RWPE1 (cell line): ENCODE measurements at regions not wholly inside any gene's neighbourhood (a gene's known extent, or its start where the extent isn't known, plus 50 kb on each side); places are given as distances from the start of the nearest gene placed in this dataset.
"Not testable (repeated sequence)": the region's sequence is repeated elsewhere in the genome, so short reads cannot be mapped to it uniquely, and the experiment has no call there.

Source experiments
- CTCF ChIA-PET: fragments of 350-600 bp; sonication (Branson Sonifier 250); formaldehyde crosslinking; extraction: SDS; loops from one replicate; lab custom pipeline; 2021; lab: Yijun Ruan, JAX
- POLR2A ChIA-PET: fragments of 400-600 bp; formaldehyde crosslinking; extraction: SDS; loops from one replicate; lab custom pipeline; 2020; ENCODE audit warnings: antibody characterized with exemption; ENCODE audit not compliant: low non-redundant PET; lab: Yijun Ruan, JAX
- DNase-seq: peaks from one replicate; pipeline ENCODE4 v3.0.0; 2012; ENCODE audit warnings: low spot score
- H3K27ac ChIP-seq: fragments of 450-650 bp; 2 replicates; pipeline ENCODE4 v1.5.1; 2017
- CTCF ChIP-seq: fragments of 450-650 bp; conservative IDR thresholded peaks from 2 replicates; pipeline ENCODE4 v1.5.1; 2017; ENCODE audit warnings: low read depth, mild to moderate bottlenecking

- POLR2A ChIA-PET, result no interaction called here
- H3K27ac ChIP-seq, result no peak overlapping the region
- DNase-seq, result no peak
- TF ChIP-seq CTCF, result no peak
- CTCF ChIA-PET, result interaction anchor here (0.6 kb wide), 1 partner anchor 1826 kb away, joined by 4 read pairs; no protein-coding TSS in a partner anchor
Measured at GRCh38 chr6:2581011-2581410, 169.7 kb downstream of the MYLK4 start.

- H3K27ac ChIP-seq, result no peak overlapping the region
- ChIA-PET CTCF (no interaction called here), POLR2A (no interaction called here)
- no peak for TF ChIP-seq CTCF
- no peak for DNase-seq
Measured at GRCh38 chr6:2579804-2580570, 170.7 kb downstream of the MYLK4 start.

- ChIA-PET POLR2A (no interaction called here), CTCF (no interaction called here)
- no peak overlapping the region for H3K27ac ChIP-seq
- TF ChIP-seq CTCF, result no peak
- no peak for DNase-seq
Measured at GRCh38 chr6:2579241-2579761, 171.4 kb downstream of the MYLK4 start.

GRCh38 chr6:2578767-2579166 lies 172.0 kb downstream of the MYLK4 start:
- DNase-seq, result peak; percentile 16
- no peak for TF ChIP-seq CTCF
- ChIA-PET CTCF (no interaction called here), POLR2A (no interaction called here)
- no peak overlapping the region for H3K27ac ChIP-seq

- ChIA-PET POLR2A (no interaction called here), CTCF (interaction anchor here (0.5 kb wide), 1 partner anchor 1526 kb away, joined by 3 read pairs; no protein-coding TSS in a partner anchor)
- no peak for DNase-seq
- H3K27ac ChIP-seq, result no peak overlapping the region
- TF ChIP-seq CTCF, result no peak
Measured at GRCh38 chr6:2576499-2576898, 174.2 kb downstream of the MYLK4 start.

GRCh38 chr6:2575236-2575635 lies 175.5 kb downstream of the MYLK4 start:
- ChIA-PET CTCF (interaction anchor here (0.7 kb wide), 1 partner anchor 61 kb away, joined by 4 read pairs; no protein-coding TSS in a partner anchor), POLR2A (no interaction called here)
- no peak for TF ChIP-seq CTCF
- no peak overlapping the region for H3K27ac ChIP-seq
- no peak for DNase-seq

- H3K27ac ChIP-seq, DNase-seq, POLR2A ChIA-PET, CTCF ChIA-PET: not testable (repeated sequence)
Measured at GRCh38 chr6:2569420-2569819, 181.3 kb downstream of the MYLK4 start.
